Endothelial cell of umbilical vein (primary cell): ENCODE measurements at regions not wholly inside any gene's neighbourhood (a gene's known extent, or its start where the extent isn't known, plus 50 kb on each side); places are given as distances from the start of the nearest gene placed in this dataset.

Experiments used
- BruUV-seq: library from RNA; stranded (reverse); fragments of 400-500 nt; replicated peaks from 2 replicates; lab custom pipeline; 2021; lab: Mats Ljungman, UMichigan
- CTCF ChIA-PET: fragments of 300-600, 350-600 bp; sonication (Branson Sonifier 250); formaldehyde crosslinking; loops from one replicate; lab custom pipeline; 2021; ENCODE audit warnings: antibody characterized with exemption, inconsistent platforms; lab: Charles Lee
- POLR2A ChIA-PET: fragments of 300-600, 350-600 bp; sonication (Branson Sonifier 250); formaldehyde crosslinking; loops from one replicate; lab custom pipeline; 2021; ENCODE audit warnings: antibody characterized with exemption, inconsistent platforms; lab: Charles Lee
- DNase-seq: peaks from one replicate; pipeline ENCODE4 v3.0.0-alpha.2; 2011; ENCODE audit warnings: low read depth, low spot score
- FAIRE-seq: peaks from 2 replicates; lab custom pipeline; 2011; peaks lifted over from hg19 to GRCh38; lab: Jason Lieb, UNC
- H2AFZ ChIP-seq: 2 replicates; pipeline ENCODE4 v1.6.0; 2012; ENCODE audit warnings: low read depth, low read length, control low read depth, inconsistent platforms
- H3K27ac ChIP-seq: 2 replicates; pipeline ENCODE4 v1.5.1; 2011; ENCODE audit warnings: low read depth, mild to moderate bottlenecking, control low read depth, low read length, moderate library complexity; ENCODE audit not compliant: insufficient read depth
- H3K27me3 ChIP-seq, 2 experiments: 2 replicates each; pipeline versions ENCODE4 v1.6.0 to v1.6.1; 2011; ENCODE audit warnings: low read length in 2 of 2, mixed read lengths in 1 of 2; ENCODE audit not compliant: control insufficient read depth in 2 of 2, insufficient read depth in 2 of 2
- H3K36me3 ChIP-seq, 2 experiments: 2 replicates in 1 of 2; 3 replicates in 1 of 2; pipeline ENCODE4 v1.5.1; 2011; ENCODE audit warnings: low read length in 2 of 2, mild to moderate bottlenecking in 1 of 2, moderate library complexity in 1 of 2; ENCODE audit not compliant: control insufficient read depth in 2 of 2, insufficient read depth in 2 of 2; ENCODE audit errors: extremely low read depth in 1 of 2
- H3K4me1 ChIP-seq: 3 replicates; pipeline ENCODE4 v1.5.1; 2011; ENCODE audit warnings: mild to moderate bottlenecking, low read length; ENCODE audit not compliant: control insufficient read depth, insufficient read depth; ENCODE audit errors: extremely low read depth
- H3K4me2 ChIP-seq: 2 replicates; pipeline ENCODE4 v1.6.1; 2011; ENCODE audit warnings: low read length, control low read depth, mixed read lengths; ENCODE audit not compliant: insufficient read depth
- H3K4me3 ChIP-seq, 3 experiments: fragments of 200-600 bp in 1 of 3; sonication (generic), shearing (Covaris generic) in 1 of 3; replicated peaks in 1 of 3; 2 replicates each; pipeline ENCODE4 v1.5.1; 2011 to 2016; ENCODE audit warnings: control low read depth in 3 of 3, low read length in 3 of 3, mild to moderate bottlenecking in 2 of 3, inconsistent platforms in 1 of 3, low read depth in 1 of 3, moderate library complexity in 1 of 3; ENCODE audit not compliant: insufficient read depth in 1 of 3
- H3K79me2 ChIP-seq: 2 replicates; pipeline ENCODE4 v1.6.0; 2012; ENCODE audit warnings: low read length, inconsistent platforms; ENCODE audit not compliant: control insufficient read depth, insufficient read depth
- H3K9ac ChIP-seq: replicated peaks from 2 replicates; pipeline ENCODE3; 2011; ENCODE audit warnings: low read length, control low read depth; ENCODE audit not compliant: insufficient read depth; ENCODE audit errors: extremely low read depth
- H3K9me1 ChIP-seq: replicated peaks from 3 replicates; pipeline ENCODE4 v1.6.0; 2011; ENCODE audit warnings: mild to moderate bottlenecking, low read length; ENCODE audit not compliant: control insufficient read depth, insufficient read depth; ENCODE audit errors: extremely low read depth
- H3K9me3 ChIP-seq: replicated peaks from 2 replicates; pipeline ENCODE4 v1.5.1; 2012; ENCODE audit warnings: low read length, inconsistent platforms; ENCODE audit not compliant: control insufficient read depth, insufficient read depth
- H4K20me1 ChIP-seq: replicated peaks from 2 replicates; pipeline ENCODE3; 2011; ENCODE audit warnings: mild to moderate bottlenecking, low read length; ENCODE audit not compliant: control insufficient read depth, insufficient read depth; ENCODE audit errors: extremely low read depth
- EZH2 ChIP-seq: IDR thresholded peaks from 2 replicates; pipeline ENCODE4 v1.6.1; 2012; ENCODE audit warnings: borderline replicate concordance, low read depth, mild to moderate bottlenecking, moderate library complexity, low read length, inconsistent platforms; ENCODE audit not compliant: severe bottlenecking
- FOS ChIP-seq: IDR thresholded peaks from 2 replicates; pipeline ENCODE4 v1.6.1; 2011; ENCODE audit warnings: mild to moderate bottlenecking, low read length, moderate library complexity, borderline replicate concordance; ENCODE audit not compliant: insufficient read depth
- GATA2 ChIP-seq: IDR thresholded peaks from 2 replicates; pipeline ENCODE4 v1.7.0; 2011; ENCODE audit warnings: low read depth, mild to moderate bottlenecking, moderate library complexity, mixed read lengths, low read length; ENCODE audit not compliant: insufficient read length, insufficient read depth
- JUN ChIP-seq: IDR thresholded peaks from 2 replicates; pipeline ENCODE4 v1.6.1; 2011; ENCODE audit warnings: borderline replicate concordance, low read depth; ENCODE audit not compliant: insufficient read length, insufficient read depth
- MAX ChIP-seq: IDR thresholded peaks from 2 replicates; pipeline ENCODE4 v1.6.1; 2011; ENCODE audit not compliant: insufficient read depth, insufficient read length
- MYC ChIP-seq: IDR thresholded peaks from one replicate; pipeline ENCODE4 v1.6.1; 2011; ENCODE audit warnings: mild to moderate bottlenecking, low read depth, low read length
- POLR2A ChIP-seq: IDR thresholded peaks from 2 replicates; pipeline ENCODE4 v1.6.1; 2012; ENCODE audit warnings: low read depth, mild to moderate bottlenecking, control low read depth, low read length
- POLR2AphosphoS5 ChIP-seq: IDR thresholded peaks from 2 replicates; pipeline ENCODE4 v1.6.1; 2012; ENCODE audit warnings: low read depth, mild to moderate bottlenecking, control low read depth, low read length, moderate library complexity; ENCODE audit not compliant: insufficient read depth
- dilution Hi-C: fragments of 300-500 bp; cut with MboI; formaldehyde crosslinking; loops from one replicate; pipeline ENCODE4 v1.15.0; 2019; ENCODE audit warnings: low sequenced_read_pairs; ENCODE audit not compliant: extremely low pct_ligation_motif_present
- intact Hi-C: fragments of 100-400 bp; cut with micrococcal nuclease; formaldehyde crosslinking; loops from one replicate; pipeline ENCODE4 v1.10.0; 2022
- TF ChIP-seq, protein P1 (sequence below), 2 donors: IDR thresholded peaks; 1 replicate in 1 of 2; 2 replicates in 1 of 2; pipeline ENCODE4 v1.5.1; 2011; ENCODE audit warnings: low read length in 2 of 2, mild to moderate bottlenecking in 2 of 2, moderate library complexity in 2 of 2, control low read depth in 1 of 2, inconsistent platforms in 1 of 2, low read depth in 1 of 2; ENCODE audit not compliant: insufficient read depth in 1 of 2; ENCODE audit errors: extremely low read depth in 1 of 2

DNA sequence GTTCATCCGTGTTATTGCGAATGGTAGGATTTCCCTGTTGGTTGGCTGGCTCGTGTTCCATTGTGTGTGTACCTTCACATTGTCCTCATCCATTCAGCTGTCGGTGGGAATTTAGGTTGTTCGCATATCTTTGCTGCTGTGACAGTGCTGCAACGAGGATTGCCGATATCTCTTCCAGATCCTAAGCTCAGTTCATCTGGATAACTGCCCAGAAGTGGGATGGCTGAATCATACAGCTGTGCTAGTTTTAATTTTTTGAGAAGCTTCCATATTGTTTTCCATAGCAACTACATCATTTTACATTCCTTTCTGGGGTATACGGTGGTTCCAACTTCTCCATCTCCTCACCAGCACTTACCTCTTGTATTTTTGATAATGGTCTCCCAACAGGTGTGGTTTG is 292.8 kb upstream of the SFSWAP start:
- Histone ChIP-seq H4K20me1 (no peaks in the 10 kb centered on the region), H3K4me2 (no peak overlapping the region), H3K9me3 (no peaks in the 10 kb centered on the region), H3K27me3 (no peaks in the 10 kb centered on the region), H3K79me2 (no peaks in the 10 kb centered on the region), H3K9me1 (no peaks in the 10 kb centered on the region), H3K27ac (no peak overlapping the region), H3K9ac (no peak overlapping the region), H3K36me3 (no peaks in the 10 kb centered on the region), H3K4me1 (no peaks in the 10 kb centered on the region), H2AFZ (no peak overlapping the region), H3K4me3 (no peak overlapping the region)
- dilution Hi-C loops, result no loop called here
- FAIRE-seq (no peak), DNase-seq (no peak)
- no TSS peak for BruUV-seq
- intact Hi-C loops, result no loop called here
- ChIA-PET POLR2A (no interaction called here), CTCF (no interaction called here)
- TF ChIP-seq GATA2, result no peak
- TF ChIP-seq MYC, result no peak
- no peak for TF ChIP-seq JUN
- no peak for TF ChIP-seq FOS
- no peak for TF ChIP-seq EZH2
- TF ChIP-seq, protein P1, sequence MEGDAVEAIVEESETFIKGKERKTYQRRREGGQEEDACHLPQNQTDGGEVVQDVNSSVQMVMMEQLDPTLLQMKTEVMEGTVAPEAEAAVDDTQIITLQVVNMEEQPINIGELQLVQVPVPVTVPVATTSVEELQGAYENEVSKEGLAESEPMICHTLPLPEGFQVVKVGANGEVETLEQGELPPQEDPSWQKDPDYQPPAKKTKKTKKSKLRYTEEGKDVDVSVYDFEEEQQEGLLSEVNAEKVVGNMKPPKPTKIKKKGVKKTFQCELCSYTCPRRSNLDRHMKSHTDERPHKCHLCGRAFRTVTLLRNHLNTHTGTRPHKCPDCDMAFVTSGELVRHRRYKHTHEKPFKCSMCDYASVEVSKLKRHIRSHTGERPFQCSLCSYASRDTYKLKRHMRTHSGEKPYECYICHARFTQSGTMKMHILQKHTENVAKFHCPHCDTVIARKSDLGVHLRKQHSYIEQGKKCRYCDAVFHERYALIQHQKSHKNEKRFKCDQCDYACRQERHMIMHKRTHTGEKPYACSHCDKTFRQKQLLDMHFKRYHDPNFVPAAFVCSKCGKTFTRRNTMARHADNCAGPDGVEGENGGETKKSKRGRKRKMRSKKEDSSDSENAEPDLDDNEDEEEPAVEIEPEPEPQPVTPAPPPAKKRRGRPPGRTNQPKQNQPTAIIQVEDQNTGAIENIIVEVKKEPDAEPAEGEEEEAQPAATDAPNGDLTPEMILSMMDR (IDR thresholded peaks at IDR 0.05; ENCODE audit: extremely low read depth in 1 of 2, insufficient read depth in 1 of 2, low read depth in 1 of 2, low read length in 2 of 2), result no peak
- no peak for TF ChIP-seq MAX
- TF ChIP-seq POLR2A, result no peak
- no peak for TF ChIP-seq POLR2AphosphoS5
